GM23338 (cell line): ENCODE measurements at regions not wholly inside any gene's neighbourhood (a gene's known extent, or its start where the extent isn't known, plus 50 kb on each side); places are given as distances from the start of the nearest gene placed in this dataset.
A peak's percentile ranks its signal among the peaks of the same experiment; 100 is the strongest.

Experiments used
- ATAC-seq: fragments of 200-7000 bp; cut with Tn5 transposase; 3 replicates; pipeline ENCODE4 v1.9.1; 2020
- DNase-seq: peaks from one replicate; pipeline ENCODE4 v3.0.0-alpha.2; 2015; ENCODE audit warnings: low spot score
- H2AFZ ChIP-seq: fragments of 200-600 bp; sonication (generic); 2 replicates; pipeline ENCODE4 v1.8.0; 2016; ENCODE audit warnings: antibody characterized with exemption, mild to moderate bottlenecking, moderate library complexity
- H3F3A ChIP-seq: fragments of 200-600 bp; sonication (generic); replicated peaks from 2 replicates; pipeline ENCODE4 v1.8.0; 2017; ENCODE audit warnings: antibody characterized with exemption, mixed run types, low read depth
- H3K27ac ChIP-seq: fragments of 200-600 bp; sonication (generic); 2 replicates; pipeline ENCODE4 v1.6.1; 2016; ENCODE audit warnings: low read depth
- H3K27me3 ChIP-seq: fragments of 200-600 bp; sonication (generic); 2 replicates; pipeline ENCODE4 v1.8.0; 2016; ENCODE audit warnings: mild to moderate bottlenecking, mixed run types, moderate library complexity; ENCODE audit not compliant: insufficient read depth
- H3K36me3 ChIP-seq: fragments of 200-600 bp; sonication (generic); 2 replicates; pipeline ENCODE4 v1.8.0; 2016; ENCODE audit warnings: mild to moderate bottlenecking; ENCODE audit not compliant: insufficient read depth
- H3K4me1 ChIP-seq: fragments of 200-600 bp; sonication (generic); 2 replicates; pipeline ENCODE4 v1.8.0; 2016; ENCODE audit warnings: mild to moderate bottlenecking, moderate library complexity; ENCODE audit not compliant: insufficient read depth
- H3K4me2 ChIP-seq: fragments of 200-600 bp; sonication (generic); 2 replicates; pipeline ENCODE4 v1.7.1; 2017; ENCODE audit warnings: mixed run types
- H3K4me3 ChIP-seq: fragments of 200-600 bp; sonication (generic); 2 replicates; pipeline ENCODE4 v1.6.1; 2016; ENCODE audit warnings: mixed run types
- H3K79me2 ChIP-seq: fragments of 200-600 bp; sonication (generic); replicated peaks from 2 replicates; pipeline ENCODE4 v1.8.0; 2017; ENCODE audit warnings: mild to moderate bottlenecking; ENCODE audit not compliant: insufficient read depth
- H3K9me2 ChIP-seq: fragments of 200-600 bp; sonication (generic); 2 replicates; pipeline ENCODE4 v1.8.0; 2017; ENCODE audit not compliant: insufficient read depth
- H4K20me1 ChIP-seq: fragments of 200-600 bp; sonication (generic); replicated peaks from 2 replicates; pipeline ENCODE4 v1.8.0; 2017; ENCODE audit warnings: mild to moderate bottlenecking; ENCODE audit not compliant: insufficient read depth
- H3K27ac Mint-ChIP-seq: 2 replicates; pipeline ENCODE4 v1.8.0; 2020; ENCODE audit warnings: inconsistent platforms, mild to moderate bottlenecking, moderate library complexity, mixed read lengths
- H3K27me3 Mint-ChIP-seq: 3 replicates; pipeline ENCODE4 v1.8.0; 2022; ENCODE audit warnings: low read depth, mild to moderate bottlenecking, moderate library complexity, mixed read lengths, inconsistent platforms; ENCODE audit not compliant: insufficient read depth, poor library complexity
- H3K36me3 Mint-ChIP-seq: 3 replicates; pipeline ENCODE4 v1.8.0; 2021; ENCODE audit warnings: low read depth, mild to moderate bottlenecking, inconsistent platforms, moderate library complexity, mixed read lengths
- H3K4me1 Mint-ChIP-seq: 3 replicates; pipeline ENCODE4 v1.8.0; 2020; ENCODE audit warnings: mild to moderate bottlenecking, inconsistent platforms, mixed read lengths
- H3K4me3 Mint-ChIP-seq: 3 replicates; pipeline ENCODE4 v1.8.0; 2021; ENCODE audit warnings: moderate library complexity, mild to moderate bottlenecking, inconsistent platforms, mixed read lengths
- H3K9me3 Mint-ChIP-seq: 3 replicates; pipeline ENCODE4 v1.8.0; 2020; ENCODE audit warnings: moderate library complexity, mild to moderate bottlenecking, inconsistent platforms, mixed read lengths
- CREB1 ChIP-seq: fragments of 250-450 bp; sonication (Bioruptor Pico); IDR thresholded peaks from 2 replicates; pipeline ENCODE4 v1.5.0; 2020; ENCODE audit warnings: low read depth, mild to moderate bottlenecking, moderate library complexity
- CTCF ChIP-seq, 2 experiments: fragments of 200-600 bp in 1 of 2; sonication (generic) in 1 of 2; conservative IDR thresholded peaks; 2 replicates each; pipeline versions ENCODE4 v1.5.1 to v1.6.1; 2016 to 2017; ENCODE audit warnings: antibody characterized with exemption in 2 of 2, low read depth in 2 of 2, mild to moderate bottlenecking in 2 of 2, moderate library complexity in 1 of 2
- EZH2 ChIP-seq: fragments of 200-600 bp; sonication (generic); IDR thresholded peaks from one replicate; pipeline ENCODE4 v1.8.0; 2017; ENCODE audit warnings: antibody characterized with exemption, mild to moderate bottlenecking, low read depth; ENCODE audit not compliant: unreplicated experiment
- EZH2phosphoT487 ChIP-seq: fragments of 200-600 bp; sonication (generic); IDR thresholded peaks from one replicate; pipeline ENCODE4 v1.8.1; 2018; ENCODE audit warnings: antibody characterized with exemption; ENCODE audit not compliant: unreplicated experiment
- JUNB ChIP-seq: IDR thresholded peaks from one replicate; pipeline ENCODE4 v1.6.1; 2016; ENCODE audit warnings: antibody characterized with exemption; ENCODE audit not compliant: unreplicated experiment
- NANOG ChIP-seq: IDR thresholded peaks from 2 replicates; pipeline ENCODE4 v1.6.1; 2016; ENCODE audit warnings: antibody characterized with exemption, borderline replicate concordance
- POLR2AphosphoS5 ChIP-seq: IDR thresholded peaks from 2 replicates; pipeline ENCODE4 v1.6.1; 2016; ENCODE audit warnings: antibody characterized with exemption, low read depth
- STAT1 ChIP-seq: IDR thresholded peaks from one replicate; pipeline ENCODE4 v1.6.1; 2016; ENCODE audit warnings: antibody characterized with exemption; ENCODE audit not compliant: unreplicated experiment
- ZNF331 ChIP-seq: fragments of 250-450 bp; sonication (Bioruptor Pico); IDR thresholded peaks from 2 replicates; pipeline ENCODE4 v1.5.0; 2020; ENCODE audit warnings: low read depth, mild to moderate bottlenecking, moderate library complexity
- TF ChIP-seq, protein P1 (sequence below): IDR thresholded peaks from one replicate; pipeline ENCODE4 v1.6.1; 2018; ENCODE audit warnings: antibody characterized with exemption; ENCODE audit not compliant: unreplicated experiment
- TF ChIP-seq, protein P2 (sequence below): IDR thresholded peaks from 2 replicates; pipeline ENCODE4 v1.6.1; 2016; ENCODE audit warnings: antibody characterized with exemption

GRCh38 chr6:44043479-44044153, 83.6 kb downstream of the MRPL14 start:
- peak overlapping the region; percentile 48; the same call in 1 of the 2 replicates for H3K27ac ChIP-seq

GRCh38 chr6:44042989-44043478, 84.2 kb downstream of the MRPL14 start:
- H3K36me3 Mint-ChIP-seq, result no peaks in the 10 kb centered on the region
- H3K4me3 Mint-ChIP-seq, result no peak overlapping the region; the same call in 2 of the 3 replicates
- peak overlapping the region; percentile 81 for H3K27ac Mint-ChIP-seq
- TF ChIP-seq, protein P1, sequence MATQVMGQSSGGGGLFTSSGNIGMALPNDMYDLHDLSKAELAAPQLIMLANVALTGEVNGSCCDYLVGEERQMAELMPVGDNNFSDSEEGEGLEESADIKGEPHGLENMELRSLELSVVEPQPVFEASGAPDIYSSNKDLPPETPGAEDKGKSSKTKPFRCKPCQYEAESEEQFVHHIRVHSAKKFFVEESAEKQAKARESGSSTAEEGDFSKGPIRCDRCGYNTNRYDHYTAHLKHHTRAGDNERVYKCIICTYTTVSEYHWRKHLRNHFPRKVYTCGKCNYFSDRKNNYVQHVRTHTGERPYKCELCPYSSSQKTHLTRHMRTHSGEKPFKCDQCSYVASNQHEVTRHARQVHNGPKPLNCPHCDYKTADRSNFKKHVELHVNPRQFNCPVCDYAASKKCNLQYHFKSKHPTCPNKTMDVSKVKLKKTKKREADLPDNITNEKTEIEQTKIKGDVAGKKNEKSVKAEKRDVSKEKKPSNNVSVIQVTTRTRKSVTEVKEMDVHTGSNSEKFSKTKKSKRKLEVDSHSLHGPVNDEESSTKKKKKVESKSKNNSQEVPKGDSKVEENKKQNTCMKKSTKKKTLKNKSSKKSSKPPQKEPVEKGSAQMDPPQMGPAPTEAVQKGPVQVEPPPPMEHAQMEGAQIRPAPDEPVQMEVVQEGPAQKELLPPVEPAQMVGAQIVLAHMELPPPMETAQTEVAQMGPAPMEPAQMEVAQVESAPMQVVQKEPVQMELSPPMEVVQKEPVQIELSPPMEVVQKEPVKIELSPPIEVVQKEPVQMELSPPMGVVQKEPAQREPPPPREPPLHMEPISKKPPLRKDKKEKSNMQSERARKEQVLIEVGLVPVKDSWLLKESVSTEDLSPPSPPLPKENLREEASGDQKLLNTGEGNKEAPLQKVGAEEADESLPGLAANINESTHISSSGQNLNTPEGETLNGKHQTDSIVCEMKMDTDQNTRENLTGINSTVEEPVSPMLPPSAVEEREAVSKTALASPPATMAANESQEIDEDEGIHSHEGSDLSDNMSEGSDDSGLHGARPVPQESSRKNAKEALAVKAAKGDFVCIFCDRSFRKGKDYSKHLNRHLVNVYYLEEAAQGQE, result no peak
- TF ChIP-seq NANOG (no peak), JUNB (no peak), CTCF (conservative IDR thresholded peaks at IDR 0.05; ENCODE audit: low read depth in 2 of 2) (no peak), ZNF331 (CRISPR knock-in tag) (no peak), EZH2phosphoT487 (no peak), STAT1 (no peak), POLR2AphosphoS5 (no peak), CREB1 (CRISPR knock-in tag) (no peak), EZH2 (no peak)
- TF ChIP-seq, protein P2, sequence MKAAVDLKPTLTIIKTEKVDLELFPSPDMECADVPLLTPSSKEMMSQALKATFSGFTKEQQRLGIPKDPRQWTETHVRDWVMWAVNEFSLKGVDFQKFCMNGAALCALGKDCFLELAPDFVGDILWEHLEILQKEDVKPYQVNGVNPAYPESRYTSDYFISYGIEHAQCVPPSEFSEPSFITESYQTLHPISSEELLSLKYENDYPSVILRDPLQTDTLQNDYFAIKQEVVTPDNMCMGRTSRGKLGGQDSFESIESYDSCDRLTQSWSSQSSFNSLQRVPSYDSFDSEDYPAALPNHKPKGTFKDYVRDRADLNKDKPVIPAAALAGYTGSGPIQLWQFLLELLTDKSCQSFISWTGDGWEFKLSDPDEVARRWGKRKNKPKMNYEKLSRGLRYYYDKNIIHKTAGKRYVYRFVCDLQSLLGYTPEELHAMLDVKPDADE, result no peak

More at GRCh38 chr6:44043479-44044153, 83.6 kb downstream of the MRPL14 start:
- H3K4me2 ChIP-seq, result peak overlapping the region; percentile 63; the same call in 1 of the 2 replicates
- Mint-ChIP-seq H3K36me3 (no peaks in the 10 kb centered on the region), H3K9me3 (no peaks in the 10 kb centered on the region), H3K4me3 (no peak overlapping the region), H3K4me1 (peaks cover 39% of the 10 kb centered on the region), H3K27me3 (peaks cover 17% of the 10 kb centered on the region), H3K27ac (peak overlapping the region; percentile 46; the same call in 1 of the 2 replicates)
- peaks cover 19% of the 10 kb centered on the region for H3K4me1 ChIP-seq
- no peak overlapping the region for H3K4me3 ChIP-seq
- H4K20me1 ChIP-seq, result no peaks in the 10 kb centered on the region
- H2AFZ ChIP-seq, result peak overlapping the region; percentile 86
- no peaks in the 10 kb centered on the region for H3K36me3 ChIP-seq
- H3F3A ChIP-seq, result no peaks in the 10 kb centered on the region
- ATAC-seq (peak; percentile 78), DNase-seq (peak; percentile 48)
- no peaks in the 10 kb centered on the region for H3K9me2 ChIP-seq
- no peaks in the 10 kb centered on the region for H3K79me2 ChIP-seq
- no peaks in the 10 kb centered on the region for H3K27me3 ChIP-seq
- no peak for TF ChIP-seq EZH2phosphoT487
- TF ChIP-seq ZNF331 (CRISPR knock-in tag), result no peak
- TF ChIP-seq JUNB, result no peak

More at GRCh38 chr6:44042989-44043478, 84.2 kb downstream of the MRPL14 start:
- H3K4me2 ChIP-seq, result no peak overlapping the region
- no peaks in the 10 kb centered on the region for H3K79me2 ChIP-seq
- H2AFZ ChIP-seq, result peak overlapping the region; percentile 86; the same call in 1 of the 2 replicates
- peaks cover 19% of the 10 kb centered on the region for H3K4me1 ChIP-seq
- no peak for ATAC-seq
- H3K4me1 Mint-ChIP-seq, result peaks cover 40% of the 10 kb centered on the region
- no peak overlapping the region; the same call in 1 of the 2 replicates for H3K27ac ChIP-seq
- peaks cover 17% of the 10 kb centered on the region for H3K27me3 Mint-ChIP-seq
- no peaks in the 10 kb centered on the region for H4K20me1 ChIP-seq
- no peak overlapping the region for H3K4me3 ChIP-seq
- H3K36me3 ChIP-seq, result no peaks in the 10 kb centered on the region
- H3K9me3 Mint-ChIP-seq, result no peaks in the 10 kb centered on the region
- no peaks in the 10 kb centered on the region for H3K27me3 ChIP-seq
- no peaks in the 10 kb centered on the region for H3F3A ChIP-seq
- H3K9me2 ChIP-seq, result no peaks in the 10 kb centered on the region
- DNase-seq, result no peak
